Immature natural killer cell (primary cell): ENCODE measurements at regions not wholly inside any gene's neighbourhood (a gene's known extent, or its start where the extent isn't known, plus 50 kb on each side); places are given as distances from the start of the nearest gene placed in this dataset.

ENCODE experiments used
- DNase-seq, 3 donors: peaks; one replicate each; pipeline ENCODE4 v3.0.0; 2022; ENCODE audit warnings: mixed read lengths in 1 of 3
- H3K27ac Mint-ChIP-seq, 6 donors: one replicate each; pipeline ENCODE4 v1.8.0; 2020; ENCODE audit warnings: mixed read lengths in 6 of 6, mild to moderate bottlenecking in 5 of 6, inconsistent platforms in 4 of 6, moderate library complexity in 3 of 6
- H3K27me3 Mint-ChIP-seq, 3 donors: one replicate each; pipeline ENCODE4 v1.8.0; 2020 to 2021; ENCODE audit warnings: low read depth in 3 of 3, mild to moderate bottlenecking in 3 of 3, mixed read lengths in 3 of 3, moderate library complexity in 3 of 3, inconsistent platforms in 1 of 3
- H3K36me3 Mint-ChIP-seq, 3 donors: one replicate each; pipeline ENCODE4 v1.8.0; 2020; ENCODE audit warnings: mixed read lengths in 3 of 3, inconsistent platforms in 2 of 3, mild to moderate bottlenecking in 2 of 3
- H3K4me1 Mint-ChIP-seq, 2 donors: one replicate each; pipeline ENCODE4 v1.8.0; 2020; ENCODE audit warnings: inconsistent platforms in 2 of 2, mild to moderate bottlenecking in 2 of 2, mixed read lengths in 2 of 2, moderate library complexity in 1 of 2
- H3K4me3 Mint-ChIP-seq, 5 donors: one replicate each; pipeline ENCODE4 v1.8.0; 2020; ENCODE audit warnings: mild to moderate bottlenecking in 5 of 5, mixed read lengths in 5 of 5, inconsistent platforms in 3 of 5, moderate library complexity in 3 of 5
- H3K9me3 Mint-ChIP-seq, 6 donors: one replicate each; pipeline ENCODE4 v1.8.0; 2020; ENCODE audit warnings: mild to moderate bottlenecking in 6 of 6, mixed read lengths in 6 of 6, inconsistent platforms in 4 of 6, moderate library complexity in 3 of 6

DNA sequence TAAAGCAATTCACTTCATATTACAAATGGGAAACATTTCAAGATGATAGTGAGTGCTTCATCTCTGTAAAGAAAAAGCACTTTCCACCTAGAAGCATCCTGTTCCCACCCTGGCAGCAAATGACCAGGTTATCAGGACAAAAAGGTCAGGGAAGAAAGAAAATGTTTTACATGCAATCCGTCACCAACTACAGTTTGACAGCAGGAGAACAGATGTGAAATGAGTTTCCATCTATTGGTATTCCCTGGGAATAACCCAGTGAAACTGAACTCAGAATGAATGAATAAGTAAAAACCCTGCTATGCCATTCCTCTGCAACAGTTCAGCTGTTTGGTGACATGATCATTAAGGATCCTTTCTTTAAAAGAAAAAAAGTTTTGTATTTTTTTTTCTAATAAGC is 67.6 kb downstream of the HTR1A start:
- H3K9me3 Mint-ChIP-seq: peaks cover 7 to 41% (median 26%) of the 10 kb centered on the region in 6 donors
- H3K36me3 Mint-ChIP-seq: no peaks in the 10 kb centered on the region
- no peak overlapping the region for H3K27ac Mint-ChIP-seq
- H3K4me3 Mint-ChIP-seq: no peak overlapping the region
- DNase-seq: no peak
- H3K27me3 Mint-ChIP-seq: peaks cover 0 to 2% (median 0%) of the 10 kb centered on the region in 3 donors
- H3K4me1 Mint-ChIP-seq: no peaks in the 10 kb centered on the region

DNA sequence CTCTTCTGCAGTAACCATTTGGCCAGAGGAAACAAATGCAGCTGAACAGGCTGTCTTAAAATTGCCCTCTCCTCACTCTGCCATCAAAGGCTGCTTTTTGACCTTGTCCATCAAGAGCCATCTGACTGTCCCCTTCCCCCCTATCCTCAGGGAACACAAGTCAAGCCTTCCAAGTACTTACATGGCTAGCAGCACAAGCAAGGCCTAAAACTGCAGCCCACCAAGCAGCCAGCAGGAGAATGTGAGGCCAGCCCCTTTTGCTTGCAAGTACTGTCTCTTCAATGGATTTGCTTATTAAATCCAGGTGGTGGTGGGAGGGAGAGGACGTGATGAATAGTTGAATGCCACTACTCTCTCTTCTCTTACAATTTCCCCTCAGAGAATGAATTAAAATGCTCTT is 83.5 kb downstream of the HTR1A start:
- Mint-ChIP-seq H3K4me3 (no peak overlapping the region), H3K36me3 (no peaks in the 10 kb centered on the region), H3K27ac (no peak overlapping the region), H3K9me3 (peaks cover 8 to 40% (median 13%) of the 10 kb centered on the region in 6 donors), H3K27me3 (peaks cover 0 to 2% (median 0%) of the 10 kb centered on the region in 3 donors), H3K4me1 (no peaks in the 10 kb centered on the region)
- no peak for DNase-seq

DNA sequence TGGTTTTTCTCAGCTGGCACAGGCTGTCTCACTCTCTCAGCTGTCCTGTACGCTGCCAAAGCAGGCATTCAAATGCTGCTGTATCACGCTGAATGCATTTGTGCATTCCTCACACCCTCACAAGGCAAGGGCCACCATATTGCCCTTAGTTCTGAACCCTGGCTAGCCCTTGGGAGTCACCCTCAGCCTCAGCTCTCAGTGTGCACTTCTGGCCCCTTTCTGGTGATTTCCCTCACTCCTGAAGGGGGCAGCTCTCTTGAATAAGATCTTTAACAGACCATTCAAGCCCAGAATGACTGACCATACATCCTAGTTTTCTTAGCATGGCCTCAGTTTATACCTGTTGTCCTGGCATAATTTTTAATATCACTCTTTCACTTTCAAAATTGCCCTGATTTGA is 84.3 kb downstream of the HTR1A start:
- no peaks in the 10 kb centered on the region for H3K4me1 Mint-ChIP-seq
- no peak overlapping the region for H3K4me3 Mint-ChIP-seq
- peaks cover 0 to 2% (median 0%) of the 10 kb centered on the region in 3 donors for H3K27me3 Mint-ChIP-seq
- no peak for DNase-seq
- H3K36me3 Mint-ChIP-seq: no peaks in the 10 kb centered on the region
- H3K27ac Mint-ChIP-seq: no peak overlapping the region
- peaks cover 8 to 32% (median 13%) of the 10 kb centered on the region in 6 donors for H3K9me3 Mint-ChIP-seq

DNA sequence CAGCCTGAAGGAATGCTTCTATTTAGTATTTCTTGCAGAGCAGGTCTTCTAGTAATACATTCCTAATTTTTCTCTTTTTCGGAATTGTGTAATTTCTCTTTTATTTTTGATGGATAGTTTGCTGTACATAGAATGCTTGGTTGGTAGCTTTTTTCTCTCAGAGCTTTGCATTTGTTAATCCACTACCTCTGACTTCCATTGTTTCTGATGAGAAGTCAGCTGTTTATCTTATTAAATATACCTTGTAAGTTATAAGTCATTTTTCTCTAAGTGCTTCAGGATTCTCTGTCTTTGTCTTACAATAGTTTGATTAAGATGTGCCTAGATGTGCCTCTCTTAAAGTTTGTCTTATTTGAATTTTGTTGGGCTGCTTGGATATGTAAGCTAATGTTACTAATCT is 101.9 kb downstream of the HTR1A start:
- H3K4me1 Mint-ChIP-seq: no peaks in the 10 kb centered on the region
- peaks cover 8 to 47% (median 32%) of the 10 kb centered on the region in 6 donors for H3K9me3 Mint-ChIP-seq
- H3K27ac Mint-ChIP-seq: no peak overlapping the region
- no peak overlapping the region for H3K4me3 Mint-ChIP-seq
- H3K27me3 Mint-ChIP-seq: peaks cover 0 to 2% (median 0%) of the 10 kb centered on the region in 3 donors
- no peaks in the 10 kb centered on the region for H3K36me3 Mint-ChIP-seq
- no peak for DNase-seq

DNA sequence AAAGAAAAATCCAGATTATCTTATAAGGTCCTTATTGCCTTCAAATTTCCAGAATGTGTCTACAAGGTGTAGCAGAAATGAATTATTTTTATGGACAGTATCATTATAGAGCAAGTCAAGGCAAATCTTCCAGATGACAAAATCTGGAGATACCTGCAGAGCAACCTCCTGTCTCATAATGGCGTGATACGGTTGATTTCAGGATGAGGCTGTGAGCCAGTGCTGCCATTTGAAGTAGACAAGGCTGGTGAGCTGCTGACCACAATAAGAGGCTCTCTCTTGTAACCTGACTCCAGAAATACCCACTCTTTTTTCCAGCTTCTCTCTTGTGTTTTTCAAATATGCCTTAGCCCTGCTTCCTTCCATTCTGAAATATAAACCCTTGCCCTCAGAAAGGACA is 108.2 kb downstream of the HTR1A start:
- peaks cover 10 to 38% (median 22%) of the 10 kb centered on the region in 6 donors for H3K9me3 Mint-ChIP-seq
- no peaks in the 10 kb centered on the region for H3K27me3 Mint-ChIP-seq
- no peaks in the 10 kb centered on the region for H3K4me1 Mint-ChIP-seq
- no peak overlapping the region for H3K4me3 Mint-ChIP-seq
- no peak overlapping the region for H3K27ac Mint-ChIP-seq
- H3K36me3 Mint-ChIP-seq: no peaks in the 10 kb centered on the region
- no peak for DNase-seq

DNA sequence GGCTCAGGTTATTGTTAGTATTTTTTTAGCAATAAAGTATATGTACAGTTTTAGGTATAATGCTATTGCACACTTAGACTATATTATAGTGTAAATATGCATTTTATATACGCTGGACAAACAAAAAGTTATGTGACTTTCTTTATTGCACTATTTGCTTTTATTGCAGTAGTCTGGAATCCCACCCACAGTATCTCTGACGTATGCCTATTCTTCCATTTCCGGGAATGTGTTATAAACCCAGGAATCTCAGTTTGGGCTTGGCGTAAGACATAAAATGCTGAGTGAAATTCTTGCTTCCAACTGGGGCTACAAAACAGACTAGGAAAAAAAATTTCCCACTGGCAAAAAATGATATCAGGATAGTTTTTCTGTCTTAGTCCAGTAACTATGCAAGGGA is 119.1 kb downstream of the HTR1A start:
- Mint-ChIP-seq H3K9me3 (peaks cover 7 to 47% (median 15%) of the 10 kb centered on the region in 6 donors), H3K4me1 (no peaks in the 10 kb centered on the region), H3K27ac (no peak overlapping the region), H3K27me3 (no peaks in the 10 kb centered on the region), H3K4me3 (no peak overlapping the region), H3K36me3 (no peaks in the 10 kb centered on the region)
- DNase-seq: no peak

DNA sequence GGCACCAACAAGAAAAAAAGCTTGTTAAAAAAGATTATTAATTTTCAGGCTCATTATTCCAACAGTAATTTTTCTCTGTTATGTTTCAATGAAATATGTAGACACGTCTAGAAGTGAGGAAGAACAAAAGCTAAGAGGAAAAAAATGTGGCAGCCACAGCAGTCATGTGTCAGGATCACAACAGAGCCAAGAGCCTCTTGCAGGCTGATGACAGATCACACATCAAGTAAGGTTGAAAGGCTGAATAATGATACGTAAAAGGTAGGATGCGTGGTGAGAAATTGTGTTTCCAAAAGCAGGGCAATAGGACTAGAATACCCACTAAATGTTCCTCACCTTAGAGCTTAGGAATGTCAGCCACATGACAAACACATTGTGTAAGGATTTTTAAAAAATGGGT is 124.8 kb downstream of the HTR1A start:
- Mint-ChIP-seq H3K27me3 (no peaks in the 10 kb centered on the region), H3K4me1 (no peaks in the 10 kb centered on the region), H3K4me3 (no peak overlapping the region), H3K36me3 (no peaks in the 10 kb centered on the region), H3K9me3 (peaks cover 1 to 34% (median 14%) of the 10 kb centered on the region in 6 donors), H3K27ac (no peak overlapping the region)
- DNase-seq: no peak

DNA sequence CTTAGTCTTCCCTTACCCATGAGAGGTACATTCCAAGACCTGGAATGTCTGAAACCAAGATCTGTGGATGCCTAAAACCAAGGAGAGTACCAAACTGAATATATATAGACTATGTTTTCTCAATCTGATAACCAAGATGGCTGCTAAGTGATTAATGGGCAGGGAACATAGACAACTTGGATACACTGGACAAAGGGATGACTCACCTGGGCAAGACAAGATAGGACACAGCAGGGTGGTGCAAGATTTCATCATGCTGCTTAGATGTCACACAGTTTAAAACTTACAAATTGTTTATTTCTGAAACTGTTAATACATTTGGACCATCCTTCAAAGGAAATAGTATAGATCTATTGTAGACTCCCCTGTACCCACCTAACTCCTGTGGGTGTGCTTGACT is 130.9 kb downstream of the HTR1A start:
- no peak for DNase-seq
- peaks cover 4 to 24% (median 9%) of the 10 kb centered on the region in 6 donors for H3K9me3 Mint-ChIP-seq
- no peak overlapping the region for H3K27ac Mint-ChIP-seq
- no peaks in the 10 kb centered on the region for H3K36me3 Mint-ChIP-seq
- no peak overlapping the region for H3K4me3 Mint-ChIP-seq
- H3K4me1 Mint-ChIP-seq: no peaks in the 10 kb centered on the region
- no peaks in the 10 kb centered on the region for H3K27me3 Mint-ChIP-seq

DNA sequence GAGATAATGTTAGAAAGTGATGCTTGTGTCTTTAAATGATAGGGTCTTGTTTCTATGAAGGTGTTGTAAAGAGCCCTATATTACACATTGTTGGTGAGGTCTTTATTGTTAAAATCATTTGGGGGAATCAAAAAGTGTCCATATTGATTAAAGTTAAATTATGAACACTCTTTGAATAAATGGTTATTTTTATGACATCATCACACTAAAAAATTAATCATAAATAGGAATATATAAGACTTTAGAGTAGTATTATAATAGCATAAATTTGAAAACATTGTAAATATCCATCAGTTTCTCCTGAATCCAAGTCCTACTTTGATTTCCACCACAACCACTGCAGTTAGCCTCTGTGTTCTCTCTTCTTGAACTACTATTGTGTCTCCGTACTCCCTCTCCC is 136.3 kb downstream of the HTR1A start:
- H3K36me3 Mint-ChIP-seq: no peaks in the 10 kb centered on the region
- H3K27ac Mint-ChIP-seq: no peak overlapping the region
- no peak overlapping the region for H3K4me3 Mint-ChIP-seq
- peaks cover 6 to 18% (median 8%) of the 10 kb centered on the region in 6 donors for H3K9me3 Mint-ChIP-seq
- H3K4me1 Mint-ChIP-seq: no peaks in the 10 kb centered on the region
- DNase-seq: no peak
- H3K27me3 Mint-ChIP-seq: peaks cover 0 to 1% (median 0%) of the 10 kb centered on the region in 3 donors

DNA sequence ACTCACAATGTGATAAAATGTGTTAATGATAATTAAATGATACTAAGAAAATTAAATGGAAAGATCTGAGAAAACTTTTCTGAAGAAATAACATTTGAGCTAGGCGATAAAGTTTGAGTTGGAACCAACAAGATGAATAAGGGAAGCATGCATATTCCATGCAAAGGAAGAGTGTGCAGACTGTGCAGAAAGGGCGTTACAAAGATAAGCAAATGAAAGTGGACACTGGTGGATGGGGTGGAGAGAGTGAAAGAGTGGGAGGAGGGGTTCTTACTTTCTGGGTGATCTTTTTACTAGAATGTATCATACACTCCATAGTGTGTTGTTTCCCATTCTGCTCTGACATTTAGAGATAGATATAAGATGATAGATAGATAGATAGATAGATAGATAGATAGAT is 138.7 kb downstream of the HTR1A start:
- H3K4me1 Mint-ChIP-seq: no peaks in the 10 kb centered on the region
- H3K27me3 Mint-ChIP-seq: peaks cover 0 to 3% (median 1%) of the 10 kb centered on the region in 3 donors
- DNase-seq: no peak
- no peaks in the 10 kb centered on the region for H3K36me3 Mint-ChIP-seq
- H3K9me3 Mint-ChIP-seq: peaks cover 4 to 21% (median 8%) of the 10 kb centered on the region in 6 donors
- no peak overlapping the region for H3K4me3 Mint-ChIP-seq
- no peak overlapping the region for H3K27ac Mint-ChIP-seq

DNA sequence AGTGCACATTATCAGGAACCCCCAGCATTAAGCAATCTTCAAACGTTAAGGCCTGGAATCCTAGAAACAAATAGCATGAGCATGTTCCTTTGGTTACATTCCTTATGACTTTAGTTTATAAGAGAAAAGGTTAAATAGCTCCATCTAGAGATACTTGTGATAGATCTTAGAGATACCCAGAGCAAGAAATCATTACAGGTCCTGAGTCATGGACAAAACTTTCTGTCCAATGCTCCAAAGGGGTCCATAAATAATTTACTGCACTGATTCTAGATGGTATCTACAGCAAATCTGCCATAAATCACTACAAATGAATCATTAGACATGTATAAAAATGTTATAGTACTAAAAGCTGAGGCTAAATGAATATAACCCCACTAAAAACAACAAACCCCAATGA is 139.6 kb downstream of the HTR1A start:
- Mint-ChIP-seq H3K27me3 (peaks cover 0 to 3% (median 1%) of the 10 kb centered on the region in 3 donors), H3K27ac (no peak overlapping the region), H3K4me3 (no peak overlapping the region), H3K4me1 (no peaks in the 10 kb centered on the region), H3K36me3 (no peaks in the 10 kb centered on the region), H3K9me3 (peaks cover 4 to 28% (median 13%) of the 10 kb centered on the region in 6 donors)
- DNase-seq: no peak

DNA sequence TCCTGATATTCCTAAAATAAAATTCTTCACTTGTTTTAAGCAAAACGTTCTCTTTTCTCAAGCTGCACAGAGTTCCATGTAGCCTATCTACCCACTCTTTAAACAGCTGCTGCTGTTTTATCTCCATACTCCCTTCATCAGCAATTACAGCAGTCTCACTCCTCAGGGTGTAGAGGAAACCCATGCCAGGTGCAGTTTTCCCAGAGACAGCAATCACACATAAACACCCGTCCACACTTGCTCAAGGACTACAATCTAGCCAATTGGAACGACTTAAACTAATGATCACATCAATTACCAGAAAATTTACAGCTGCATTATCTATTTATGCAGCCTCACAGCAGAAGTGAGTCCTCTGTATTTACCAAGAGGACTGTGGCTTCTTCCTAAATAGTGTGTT is 141.7 kb downstream of the HTR1A start:
- Mint-ChIP-seq H3K9me3 (peaks cover 6 to 32% (median 19%) of the 10 kb centered on the region in 6 donors), H3K4me1 (no peaks in the 10 kb centered on the region), H3K36me3 (peaks cover 0 to 4% (median 0%) of the 10 kb centered on the region in 3 donors), H3K27me3 (peaks cover 0 to 3% (median 2%) of the 10 kb centered on the region in 3 donors), H3K4me3 (no peak overlapping the region), H3K27ac (no peak overlapping the region)
- DNase-seq: no peak

DNA sequence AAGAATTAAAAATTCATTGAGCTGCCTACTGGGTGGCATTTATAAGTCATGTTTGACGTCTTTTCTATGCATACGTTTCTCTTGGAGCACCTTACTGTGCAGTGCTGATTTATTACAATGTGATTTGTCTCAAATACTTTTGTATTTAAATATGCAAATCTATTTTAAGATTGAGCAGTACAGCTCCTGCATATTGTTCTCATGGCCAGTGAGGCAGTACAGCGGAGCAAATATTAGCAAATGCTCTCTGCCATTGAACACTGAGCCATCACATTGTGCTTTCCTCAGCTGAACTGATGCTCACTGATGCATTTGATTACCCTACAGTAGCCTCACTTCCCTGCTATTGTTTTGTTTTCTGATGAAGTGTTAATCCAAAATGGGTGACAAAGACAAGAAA is 149.6 kb downstream of the HTR1A start:
- H3K36me3 Mint-ChIP-seq: peaks cover 0 to 8% (median 0%) of the 10 kb centered on the region in 3 donors
- H3K9me3 Mint-ChIP-seq: peaks cover 5 to 54% (median 26%) of the 10 kb centered on the region in 6 donors
- H3K4me3 Mint-ChIP-seq: no peak overlapping the region
- no peak for DNase-seq
- H3K27ac Mint-ChIP-seq: no peak overlapping the region
- peaks cover 0 to 2% (median 2%) of the 10 kb centered on the region in 3 donors for H3K27me3 Mint-ChIP-seq
- H3K4me1 Mint-ChIP-seq: no peaks in the 10 kb centered on the region

DNA sequence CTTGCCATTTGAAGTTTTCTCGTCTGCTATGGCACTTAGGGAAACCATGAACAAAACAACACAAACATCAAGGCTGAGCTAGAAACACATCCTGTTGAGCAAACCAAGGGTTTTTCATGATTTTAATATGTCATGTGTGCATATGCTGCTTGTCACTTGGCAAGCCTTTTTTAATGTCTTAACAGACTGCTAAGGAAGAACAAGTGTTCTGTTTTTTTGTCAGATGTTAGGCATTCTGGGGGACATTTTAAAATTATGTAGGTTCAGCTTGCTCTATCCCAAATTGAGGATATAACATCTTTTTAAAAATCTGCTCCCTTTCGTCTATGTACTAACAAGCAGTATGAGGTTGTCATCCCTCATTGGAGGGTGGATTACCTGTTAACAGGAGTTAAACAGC is 150.3 kb downstream of the HTR1A start:
- no peak for DNase-seq
- Mint-ChIP-seq H3K27ac (no peak overlapping the region), H3K27me3 (peaks cover 0 to 2% (median 2%) of the 10 kb centered on the region in 3 donors), H3K9me3 (peaks cover 5 to 54% (median 22%) of the 10 kb centered on the region in 6 donors), H3K4me3 (no peak overlapping the region), H3K4me1 (no peaks in the 10 kb centered on the region), H3K36me3 (peaks cover 0 to 8% (median 0%) of the 10 kb centered on the region in 3 donors)

DNA sequence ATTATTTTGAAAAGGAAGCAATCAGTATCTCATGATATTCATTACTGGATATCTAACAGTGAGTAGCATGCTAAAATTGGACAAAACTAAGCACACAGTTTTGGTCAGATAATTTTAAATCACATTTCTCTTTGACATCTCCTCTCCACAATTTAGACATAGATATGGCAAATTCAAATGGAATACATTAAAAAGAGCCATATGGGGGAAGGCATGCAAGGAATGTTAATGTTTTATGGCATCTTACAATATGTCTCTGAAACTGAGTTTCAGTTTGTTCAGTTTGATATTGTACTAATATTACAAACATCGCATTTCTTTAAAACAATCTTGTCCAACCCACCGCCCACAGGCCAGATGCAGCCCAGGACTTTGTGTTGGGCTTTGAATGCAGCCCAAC is 151.0 kb downstream of the HTR1A start:
- Mint-ChIP-seq H3K27me3 (peaks cover 0 to 2% (median 2%) of the 10 kb centered on the region in 3 donors), H3K27ac (no peak overlapping the region), H3K9me3 (peaks cover 5 to 50% (median 20%) of the 10 kb centered on the region in 6 donors), H3K4me1 (no peaks in the 10 kb centered on the region), H3K36me3 (peaks cover 0 to 5% (median 0%) of the 10 kb centered on the region in 3 donors), H3K4me3 (no peak overlapping the region)
- no peak for DNase-seq
